Natural killer cell (primary cell): ENCODE measurements at regions not wholly inside any gene's neighbourhood (a gene's known extent, or its start where the extent isn't known, plus 50 kb on each side); places are given as distances from the start of the nearest gene placed in this dataset.

Experiments
- ATAC-seq, 3 donors: fragments of 150-1000 bp in 2 of 3; fragments of 200-7000 bp in 1 of 3; cut with Tn5 transposase; 1 replicate in 1 of 3; 2 replicates in 2 of 3; pipeline ENCODE4 v1.10.0; 2021; ENCODE audit warnings: mild to moderate bottlenecking in 2 of 3, moderate library complexity in 2 of 3
- DNase-seq, 2 donors: peaks; one replicate each; pipeline versions ENCODE4 v3.0.0 to v3.0.0-alpha.2; 2013 to 2021; ENCODE audit warnings: mixed read lengths in 1 of 2
- H3K27ac ChIP-seq: one replicate; pipeline ENCODE4 v1.5.1; 2013; ENCODE audit warnings: mild to moderate bottlenecking, low read length
- H3K27me3 ChIP-seq: one replicate; pipeline ENCODE4 v1.6.1; 2013; ENCODE audit warnings: low read length; ENCODE audit not compliant: control insufficient read depth, insufficient read depth
- H3K36me3 ChIP-seq: one replicate; pipeline ENCODE4 v1.6.1; 2013; ENCODE audit warnings: low read length; ENCODE audit not compliant: control insufficient read depth, insufficient read depth
- H3K4me1 ChIP-seq: one replicate; pipeline ENCODE4 v1.6.1; 2013; ENCODE audit warnings: low read length; ENCODE audit not compliant: control insufficient read depth, insufficient read depth
- H3K4me3 ChIP-seq: one replicate; pipeline ENCODE4 v1.5.1; 2013; ENCODE audit warnings: low read length
- H3K9me3 ChIP-seq: one replicate; pipeline ENCODE4 v1.6.1; 2013; ENCODE audit warnings: low read length; ENCODE audit not compliant: control insufficient read depth, insufficient read depth
- H3K27ac Mint-ChIP-seq, 2 donors: one replicate each; pipeline ENCODE4 v1.8.0; 2022; ENCODE audit warnings: mild to moderate bottlenecking in 2 of 2, mixed read lengths in 2 of 2, moderate library complexity in 1 of 2
- H3K27me3 Mint-ChIP-seq, 2 donors: one replicate each; pipeline ENCODE4 v1.8.0; 2022; ENCODE audit warnings: low read depth in 2 of 2, mixed read lengths in 2 of 2
- H3K36me3 Mint-ChIP-seq: one replicate; pipeline ENCODE4 v1.8.0; 2022; ENCODE audit warnings: mixed read lengths
- H3K4me1 Mint-ChIP-seq, 2 donors: one replicate each; pipeline ENCODE4 v1.8.0; 2022; ENCODE audit warnings: mixed read lengths in 2 of 2
- H3K4me3 Mint-ChIP-seq: one replicate; pipeline ENCODE4 v1.8.0; 2022; ENCODE audit warnings: mild to moderate bottlenecking, moderate library complexity, mixed read lengths
- H3K9me3 Mint-ChIP-seq, 2 donors: one replicate each; pipeline ENCODE4 v1.8.0; 2022; ENCODE audit warnings: mixed read lengths in 2 of 2
- WGBS: methylation state at CpG from one replicate; pipeline ENCODE4 v1.1.7; 2013; ENCODE audit warnings: missing lambda C conversion rate; ENCODE audit not compliant: insufficient coverage; 5-methylcytosine and 5-hydroxymethylcytosine counted together
- intact Hi-C: fragments of 100-400 bp; cut with micrococcal nuclease; formaldehyde crosslinking; loops from one replicate; pipeline ENCODE4 v1.14.2; 2022
- TF ChIP-seq, protein P1 (sequence below): fragments of 200-600 bp; IDR thresholded peaks from one replicate; pipeline ENCODE4 v1.8.0; 2022; ENCODE audit warnings: antibody characterized with exemption

DNA sequence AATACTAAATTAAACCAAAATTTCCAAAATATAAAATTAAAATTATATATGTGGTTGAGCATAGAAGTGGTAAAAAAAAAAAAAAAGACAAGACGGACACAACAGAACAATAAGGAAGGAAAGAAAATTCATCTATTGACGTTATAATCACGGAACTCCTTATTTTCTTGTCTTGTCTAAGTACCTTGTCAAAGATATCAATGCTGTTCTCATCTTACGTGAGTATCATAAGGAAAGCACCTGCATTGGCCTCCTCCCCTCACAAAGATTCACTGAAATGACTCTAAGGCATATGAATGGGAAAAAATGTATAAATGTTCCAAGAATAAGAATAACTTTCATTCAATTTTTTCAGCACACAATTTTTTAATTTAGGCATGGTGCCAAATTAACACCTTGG, 135.4 kb downstream of the PPP1R3A start:
- no peaks in the 10 kb centered on the region for H3K36me3 ChIP-seq
- H3K27me3 ChIP-seq = no peaks in the 10 kb centered on the region
- H3K27ac Mint-ChIP-seq = no peak overlapping the region
- TF ChIP-seq, protein P1, sequence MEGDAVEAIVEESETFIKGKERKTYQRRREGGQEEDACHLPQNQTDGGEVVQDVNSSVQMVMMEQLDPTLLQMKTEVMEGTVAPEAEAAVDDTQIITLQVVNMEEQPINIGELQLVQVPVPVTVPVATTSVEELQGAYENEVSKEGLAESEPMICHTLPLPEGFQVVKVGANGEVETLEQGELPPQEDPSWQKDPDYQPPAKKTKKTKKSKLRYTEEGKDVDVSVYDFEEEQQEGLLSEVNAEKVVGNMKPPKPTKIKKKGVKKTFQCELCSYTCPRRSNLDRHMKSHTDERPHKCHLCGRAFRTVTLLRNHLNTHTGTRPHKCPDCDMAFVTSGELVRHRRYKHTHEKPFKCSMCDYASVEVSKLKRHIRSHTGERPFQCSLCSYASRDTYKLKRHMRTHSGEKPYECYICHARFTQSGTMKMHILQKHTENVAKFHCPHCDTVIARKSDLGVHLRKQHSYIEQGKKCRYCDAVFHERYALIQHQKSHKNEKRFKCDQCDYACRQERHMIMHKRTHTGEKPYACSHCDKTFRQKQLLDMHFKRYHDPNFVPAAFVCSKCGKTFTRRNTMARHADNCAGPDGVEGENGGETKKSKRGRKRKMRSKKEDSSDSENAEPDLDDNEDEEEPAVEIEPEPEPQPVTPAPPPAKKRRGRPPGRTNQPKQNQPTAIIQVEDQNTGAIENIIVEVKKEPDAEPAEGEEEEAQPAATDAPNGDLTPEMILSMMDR = no peak
- WGBS = 91% methylated on average over 4 of the region's 4 CpGs
- no peak for ATAC-seq
- no peaks in the 10 kb centered on the region for H3K4me1 ChIP-seq
- H3K4me3 ChIP-seq = no peak overlapping the region
- H3K27me3 Mint-ChIP-seq = no peaks in the 10 kb centered on the region
- H3K36me3 Mint-ChIP-seq = no peaks in the 10 kb centered on the region
- DNase-seq = no peak
- no peaks in the 10 kb centered on the region for H3K4me1 Mint-ChIP-seq
- H3K4me3 Mint-ChIP-seq = no peak overlapping the region
- intact Hi-C loops = no loop called here
- no peak overlapping the region for H3K27ac ChIP-seq
- peaks cover 0 to 2% of the 10 kb centered on the region in 2 donors for H3K9me3 Mint-ChIP-seq
- H3K9me3 ChIP-seq = no peaks in the 10 kb centered on the region

DNA sequence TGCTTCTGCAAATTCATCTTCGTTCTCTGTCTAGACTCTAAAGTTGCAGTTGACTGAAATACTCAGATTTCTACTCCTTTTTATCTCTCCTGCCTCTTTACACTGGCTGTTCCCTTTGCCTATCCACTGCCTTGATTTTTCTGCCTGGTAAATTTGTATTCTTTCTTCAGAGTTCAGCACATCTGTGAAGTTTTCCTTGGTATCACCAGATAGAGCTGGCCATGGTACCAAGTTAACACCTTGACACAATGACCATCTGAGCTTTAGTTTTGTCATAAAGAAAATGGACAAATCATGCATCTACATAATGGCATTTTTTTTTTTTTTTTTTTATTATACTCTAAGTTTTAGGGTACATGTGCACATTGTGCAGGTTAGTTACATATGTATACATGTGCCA, 143.0 kb downstream of the PPP1R3A start:
- H3K36me3 ChIP-seq = no peaks in the 10 kb centered on the region
- no peak overlapping the region for H3K27ac ChIP-seq
- DNase-seq = no peak
- H3K4me1 ChIP-seq = no peaks in the 10 kb centered on the region
- TF ChIP-seq, protein P1 = no peak
- H3K27me3 ChIP-seq = no peaks in the 10 kb centered on the region
- intact Hi-C loops = no loop called here
- peaks cover 6 to 7% of the 10 kb centered on the region in 2 donors for H3K9me3 Mint-ChIP-seq
- no peak for ATAC-seq
- no peaks in the 10 kb centered on the region for H3K27me3 Mint-ChIP-seq
- H3K4me3 Mint-ChIP-seq = no peak overlapping the region
- 63% methylated on average over 1 of the region's 1 CpG for WGBS
- H3K9me3 ChIP-seq = no peaks in the 10 kb centered on the region
- no peaks in the 10 kb centered on the region for H3K4me1 Mint-ChIP-seq
- H3K36me3 Mint-ChIP-seq = no peaks in the 10 kb centered on the region
- no peak overlapping the region for H3K4me3 ChIP-seq
- H3K27ac Mint-ChIP-seq = no peak overlapping the region

DNA sequence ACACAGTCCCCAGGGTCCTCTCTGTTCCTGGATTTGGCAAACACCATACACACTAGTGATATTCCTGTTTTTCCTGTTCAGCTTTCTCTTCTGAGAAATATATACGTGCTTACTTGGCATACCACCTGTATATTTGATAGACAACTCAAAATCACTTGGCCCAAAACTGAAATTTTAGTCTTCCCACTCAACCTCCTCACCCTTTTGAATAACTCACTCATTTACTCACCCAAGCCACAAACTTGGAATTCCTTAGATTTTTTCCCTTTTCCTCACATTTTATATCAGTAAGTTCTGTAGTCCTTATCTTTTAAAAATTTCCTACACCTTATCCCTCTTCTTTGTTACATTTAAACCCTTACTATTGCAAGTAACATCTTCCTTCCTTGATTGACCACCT, 143.4 kb downstream of the PPP1R3A start:
- WGBS = 63% methylated on average over 1 of the region's 1 CpG
- ATAC-seq = no peak
- no peaks in the 10 kb centered on the region for H3K4me1 Mint-ChIP-seq
- DNase-seq = no peak
- Histone ChIP-seq H3K36me3 (no peaks in the 10 kb centered on the region), H3K9me3 (no peaks in the 10 kb centered on the region), H3K27ac (no peak overlapping the region), H3K4me1 (no peaks in the 10 kb centered on the region), H3K27me3 (no peaks in the 10 kb centered on the region), H3K4me3 (no peak overlapping the region)
- H3K27me3 Mint-ChIP-seq = no peaks in the 10 kb centered on the region
- no peak overlapping the region for H3K4me3 Mint-ChIP-seq
- TF ChIP-seq, protein P1 = no peak
- no peaks in the 10 kb centered on the region for H3K36me3 Mint-ChIP-seq
- H3K9me3 Mint-ChIP-seq = peaks cover 7 to 8% of the 10 kb centered on the region in 2 donors
- no peak overlapping the region for H3K27ac Mint-ChIP-seq
- intact Hi-C loops = no loop called here

DNA sequence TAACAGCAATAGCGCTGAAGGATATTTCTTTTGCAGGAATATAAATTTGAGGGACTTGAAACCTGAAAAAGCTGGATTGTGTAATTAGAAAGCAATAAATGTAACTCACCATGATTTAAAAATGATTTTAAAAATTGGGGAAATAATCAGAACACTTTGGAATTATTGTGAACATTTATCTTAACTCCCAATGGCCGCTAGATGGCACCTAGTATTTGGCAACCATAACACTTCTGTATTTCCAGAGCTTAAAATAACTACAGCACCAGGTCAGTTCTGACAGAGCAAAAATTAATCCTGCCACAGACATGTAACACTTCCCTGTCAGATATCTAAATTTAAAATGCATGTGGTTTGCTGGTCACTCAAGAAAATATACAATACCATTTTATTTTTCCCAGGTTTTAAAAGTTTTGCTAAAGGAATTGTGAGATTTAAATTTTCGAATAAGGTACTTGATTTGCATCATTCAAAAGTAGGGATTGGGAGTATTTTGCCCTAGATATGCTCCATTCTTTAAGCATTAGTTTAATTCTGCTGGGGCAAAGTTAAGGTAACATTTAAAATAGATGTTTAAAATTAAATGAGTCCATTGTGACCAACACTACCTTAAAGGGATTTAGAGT, 144.5 kb downstream of the PPP1R3A start:
- Mint-ChIP-seq H3K27me3 (no peaks in the 10 kb centered on the region), H3K27ac (no peak overlapping the region), H3K4me3 (no peak overlapping the region), H3K4me1 (no peaks in the 10 kb centered on the region), H3K9me3 (peaks cover 7 to 8% of the 10 kb centered on the region in 2 donors), H3K36me3 (no peaks in the 10 kb centered on the region)
- no peak for DNase-seq
- Histone ChIP-seq H3K27me3 (no peaks in the 10 kb centered on the region), H3K27ac (no peak overlapping the region), H3K4me1 (no peaks in the 10 kb centered on the region), H3K9me3 (no peaks in the 10 kb centered on the region), H3K4me3 (no peak overlapping the region), H3K36me3 (no peaks in the 10 kb centered on the region)
- TF ChIP-seq, protein P1 = no peak
- WGBS = 0% methylated on average over 2 of the region's 3 CpGs
- no peak for ATAC-seq
- intact Hi-C loops = no loop called here
